K562 (cell line): ENCODE measurements at regions not wholly inside any gene's neighbourhood (a gene's known extent, or its start where the extent isn't known, plus 50 kb on each side); places are given as distances from the start of the nearest gene placed in this dataset. TPM values are rescaled to one million over a fixed set of nuclear protein-coding genes. Genes with fewer than 3 reads are reported as not detected.

Source experiments
- CXXC5 ChIP-seq: fragments of 250-450 bp; sonication (Bioruptor Pico); IDR thresholded peaks from 2 replicates; pipeline ENCODE4 v1.8.0; 2022; ENCODE audit warnings: inconsistent platforms, mild to moderate bottlenecking, moderate library complexity
- NFIC ChIP-seq: fragments of 450-650 bp; IDR thresholded peaks from 2 replicates; pipeline ENCODE4 v1.6.1; 2017; ENCODE audit warnings: mild to moderate bottlenecking, inconsistent platforms
- PRMT5 ChIP-seq: sonication (generic); formaldehyde crosslinking; IDR thresholded peaks from 2 replicates; pipeline ENCODE4 v1.5.0; 2020; ENCODE audit warnings: missing genetic modification reagents
- ZNF263 ChIP-seq: sonication (generic); formaldehyde crosslinking; IDR thresholded peaks from 2 replicates; pipeline ENCODE4 v1.8.0; 2022; ENCODE audit warnings: mild to moderate bottlenecking, missing genetic modification reagents, borderline replicate concordance
- ZNF431 ChIP-seq: sonication (generic); formaldehyde crosslinking; IDR thresholded peaks from 2 replicates; pipeline ENCODE4 v1.8.0; 2022; ENCODE audit warnings: mild to moderate bottlenecking, missing genetic modification reagents
- small RNA-seq: library from RNA; depleted of rRNA; stranded (forward); fragments of <200 nt; gene quantifications from one replicate; pipeline ENCODE3, GENCODE V24; 2014
- TF ChIP-seq, protein P1 (sequence below), 2 experiments: fragments of 450-650 bp in 1 of 2; sonication (generic) in 1 of 2; formaldehyde crosslinking in 1 of 2; IDR thresholded peaks; 2 replicates each; pipeline versions ENCODE4 v1.7.1 to v1.9.0; 2016 to 2022; ENCODE audit warnings: inconsistent platforms in 1 of 2, mild to moderate bottlenecking in 1 of 2, missing genetic modification reagents in 1 of 2

DNA sequence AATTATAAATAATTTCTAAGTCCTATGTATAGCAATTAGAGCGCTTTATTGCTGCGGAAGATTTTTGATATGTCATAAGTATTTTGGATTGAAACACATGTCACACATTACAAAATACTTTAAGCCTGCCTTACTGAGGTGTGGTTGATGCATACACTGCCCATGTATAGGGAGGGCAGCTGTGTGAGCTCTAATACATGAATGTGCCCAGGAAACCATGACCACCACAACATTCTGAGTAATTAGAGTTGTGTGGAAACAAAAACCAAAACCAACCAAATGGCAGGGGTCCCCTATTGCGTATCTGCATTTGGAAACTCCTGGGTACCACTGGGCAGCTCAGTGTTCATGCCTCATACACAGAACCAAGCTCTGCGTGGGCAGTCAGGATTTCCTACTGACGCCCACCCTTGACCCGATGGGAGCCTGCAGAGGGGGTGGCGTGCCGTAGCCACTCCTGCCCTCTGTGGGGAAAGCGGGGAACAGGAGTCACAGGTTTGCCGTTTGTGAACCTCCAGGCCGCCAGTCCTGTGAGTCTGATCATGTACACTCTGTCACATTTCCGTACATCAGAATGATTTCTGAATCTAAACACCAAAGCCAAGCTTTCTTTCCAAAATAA, 50.9 kb upstream of the PDE10A start (continued):
- TF ChIP-seq, protein P1, sequence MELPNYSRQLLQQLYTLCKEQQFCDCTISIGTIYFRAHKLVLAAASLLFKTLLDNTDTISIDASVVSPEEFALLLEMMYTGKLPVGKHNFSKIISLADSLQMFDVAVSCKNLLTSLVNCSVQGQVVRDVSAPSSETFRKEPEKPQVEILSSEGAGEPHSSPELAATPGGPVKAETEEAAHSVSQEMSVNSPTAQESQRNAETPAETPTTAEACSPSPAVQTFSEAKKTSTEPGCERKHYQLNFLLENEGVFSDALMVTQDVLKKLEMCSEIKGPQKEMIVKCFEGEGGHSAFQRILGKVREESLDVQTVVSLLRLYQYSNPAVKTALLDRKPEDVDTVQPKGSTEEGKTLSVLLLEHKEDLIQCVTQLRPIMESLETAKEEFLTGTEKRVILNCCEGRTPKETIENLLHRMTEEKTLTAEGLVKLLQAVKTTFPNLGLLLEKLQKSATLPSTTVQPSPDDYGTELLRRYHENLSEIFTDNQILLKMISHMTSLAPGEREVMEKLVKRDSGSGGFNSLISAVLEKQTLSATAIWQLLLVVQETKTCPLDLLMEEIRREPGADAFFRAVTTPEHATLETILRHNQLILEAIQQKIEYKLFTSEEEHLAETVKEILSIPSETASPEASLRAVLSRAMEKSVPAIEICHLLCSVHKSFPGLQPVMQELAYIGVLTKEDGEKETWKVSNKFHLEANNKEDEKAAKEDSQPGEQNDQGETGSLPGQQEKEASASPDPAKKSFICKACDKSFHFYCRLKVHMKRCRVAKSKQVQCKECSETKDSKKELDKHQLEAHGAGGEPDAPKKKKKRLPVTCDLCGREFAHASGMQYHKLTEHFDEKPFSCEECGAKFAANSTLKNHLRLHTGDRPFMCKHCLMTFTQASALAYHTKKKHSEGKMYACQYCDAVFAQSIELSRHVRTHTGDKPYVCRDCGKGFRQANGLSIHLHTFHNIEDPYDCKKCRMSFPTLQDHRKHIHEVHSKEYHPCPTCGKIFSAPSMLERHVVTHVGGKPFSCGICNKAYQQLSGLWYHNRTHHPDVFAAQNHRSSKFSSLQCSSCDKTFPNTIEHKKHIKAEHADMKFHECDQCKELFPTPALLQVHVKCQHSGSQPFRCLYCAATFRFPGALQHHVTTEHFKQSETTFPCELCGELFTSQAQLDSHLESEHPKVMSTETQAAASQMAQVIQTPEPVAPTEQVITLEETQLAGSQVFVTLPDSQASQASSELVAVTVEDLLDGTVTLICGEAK (IDR thresholded peaks at IDR 0.05): no peak
- TF ChIP-seq, protein P1 (CRISPR knock-in tag; IDR thresholded peaks at IDR 0.05): no peak
- TF ChIP-seq ZNF431 (CRISPR knock-in tag): no peak
- no peak for TF ChIP-seq PRMT5 (CRISPR knock-in tag)
- TF ChIP-seq CXXC5 (CRISPR knock-in tag): no peak
- TF ChIP-seq NFIC: no peak
- TF ChIP-seq ZNF263 (CRISPR knock-in tag): no peak

Small RNA genes in the stretch of these regions (small RNA-seq; reads per million reads assigned to genes)
- not detected for gene RNU6-730P
